CD14-positive monocyte (primary cell): ENCODE measurements at regions not wholly inside any gene's neighbourhood (a gene's known extent, or its start where the extent isn't known, plus 50 kb on each side); places are given as distances from the start of the nearest gene placed in this dataset.

ENCODE experiments used
- DNase-seq, 3 donors: peaks; one replicate each; pipeline ENCODE4 v3.0.0-alpha.2; 2011 to 2022
- H2AFZ ChIP-seq: 2 replicates; pipeline ENCODE4 v1.6.0; 2012; ENCODE audit warnings: mild to moderate bottlenecking, low read depth, low read length, inconsistent platforms; ENCODE audit not compliant: insufficient read depth, poor library complexity, severe bottlenecking
- H3K27ac ChIP-seq, 2 donors: 1 replicate in 1 of 2; 2 replicates in 1 of 2; pipeline ENCODE4 v1.5.1; 2012 to 2013; ENCODE audit warnings: low read length in 2 of 2, control low read depth in 1 of 2, inconsistent platforms in 1 of 2, low read depth in 1 of 2, mild to moderate bottlenecking in 1 of 2
- H3K27me3 ChIP-seq, 2 donors: one replicate each; pipeline versions ENCODE4 v1.6.0 to v1.6.1; 2011 to 2013; ENCODE audit warnings: low read length in 2 of 2; ENCODE audit not compliant: control insufficient read depth in 2 of 2, insufficient read depth in 2 of 2
- H3K36me3 ChIP-seq, 2 donors: replicated peaks in 1 of 2; 1 replicate in 1 of 2; 2 replicates in 1 of 2; pipeline versions ENCODE4 v1.5.1 to v1.6.1; 2012 to 2013; ENCODE audit warnings: low read length in 2 of 2, control low read depth in 1 of 2, inconsistent platforms in 1 of 2, mild to moderate bottlenecking in 1 of 2; ENCODE audit not compliant: insufficient read depth in 2 of 2, control insufficient read depth in 1 of 2
- H3K4me1 ChIP-seq, 2 donors: 1 replicate in 1 of 2; 2 replicates in 1 of 2; pipeline versions ENCODE4 v1.5.1 to v1.6.1; 2012 to 2013; ENCODE audit warnings: low read length in 2 of 2, control low read depth in 1 of 2, inconsistent platforms in 1 of 2, mild to moderate bottlenecking in 1 of 2, moderate library complexity in 1 of 2; ENCODE audit not compliant: insufficient read depth in 2 of 2, control insufficient read depth in 1 of 2
- H3K4me2 ChIP-seq: replicated peaks from 2 replicates; pipeline ENCODE3; 2012; ENCODE audit warnings: low read length, moderate library complexity, mild to moderate bottlenecking; ENCODE audit not compliant: poor library complexity, severe bottlenecking; ENCODE audit errors: extremely low read depth
- H3K4me3 ChIP-seq, 3 experiments: fragments of 200-600 bp in 1 of 3; sonication (generic) in 1 of 3; replicated peaks in 1 of 3; 1 replicate in 2 of 3; 2 replicates in 1 of 3; pipeline ENCODE4 v1.5.1; 2011 to 2013; ENCODE audit warnings: low read length in 3 of 3, mild to moderate bottlenecking in 3 of 3, control low read depth in 2 of 3, low read depth in 2 of 3, inconsistent platforms in 1 of 3, moderate library complexity in 1 of 3
- H3K79me2 ChIP-seq: 2 replicates; pipeline ENCODE4 v1.6.0; 2012; ENCODE audit warnings: mild to moderate bottlenecking, control low read depth, inconsistent platforms, low read length, moderate library complexity; ENCODE audit not compliant: insufficient read depth
- H3K9ac ChIP-seq: 2 replicates; pipeline ENCODE4 v1.6.0; 2017; ENCODE audit warnings: low read length, mild to moderate bottlenecking; ENCODE audit not compliant: insufficient read depth, poor library complexity, severe bottlenecking
- H3K9me3 ChIP-seq, 2 donors: replicated peaks in 1 of 2; 1 replicate in 1 of 2; 2 replicates in 1 of 2; pipeline versions ENCODE4 v1.5.1 to v1.6.1; 2012 to 2013; ENCODE audit warnings: low read length in 2 of 2, control low read depth in 1 of 2; ENCODE audit not compliant: control insufficient read depth in 1 of 2, insufficient read depth in 1 of 2
- H4K20me1 ChIP-seq: 2 replicates; pipeline ENCODE4 v1.6.0; 2012; ENCODE audit warnings: mild to moderate bottlenecking, low read length, control low read depth, moderate library complexity; ENCODE audit not compliant: insufficient read depth
- H3K27ac Mint-ChIP-seq, 7 donors: one replicate each; pipeline ENCODE4 v1.8.0; 2020; ENCODE audit warnings: mild to moderate bottlenecking in 7 of 7, mixed read lengths in 7 of 7, moderate library complexity in 6 of 7, inconsistent platforms in 2 of 7
- H3K27me3 Mint-ChIP-seq, 3 donors: one replicate each; pipeline ENCODE4 v1.8.0; 2021 to 2022; ENCODE audit warnings: low read depth in 3 of 3, mild to moderate bottlenecking in 3 of 3, mixed read lengths in 3 of 3, moderate library complexity in 3 of 3, inconsistent platforms in 1 of 3
- H3K36me3 Mint-ChIP-seq, 2 donors: one replicate each; pipeline ENCODE4 v1.8.0; 2020; ENCODE audit warnings: mixed read lengths in 2 of 2, inconsistent platforms in 1 of 2, mild to moderate bottlenecking in 1 of 2
- H3K4me1 Mint-ChIP-seq: one replicate; pipeline ENCODE4 v1.8.0; 2020; ENCODE audit warnings: mild to moderate bottlenecking, mixed read lengths
- H3K4me3 Mint-ChIP-seq, 2 donors: one replicate each; pipeline ENCODE4 v1.8.0; 2020; ENCODE audit warnings: mild to moderate bottlenecking in 2 of 2, mixed read lengths in 2 of 2, moderate library complexity in 1 of 2
- H3K9me3 Mint-ChIP-seq, 7 donors: one replicate each; pipeline ENCODE4 v1.8.0; 2020 to 2022; ENCODE audit warnings: mixed read lengths in 7 of 7, mild to moderate bottlenecking in 6 of 7, moderate library complexity in 6 of 7, inconsistent platforms in 2 of 7
- CTCF ChIP-seq: fragments of 200-600 bp; IDR thresholded peaks from one replicate; pipeline ENCODE4 v1.8.0; 2022; ENCODE audit warnings: antibody characterized with exemption, mild to moderate bottlenecking
- WGBS: methylation state at CpG from one replicate; pipeline ENCODE4 v1.1.5; 2013; ENCODE audit warnings: missing lambda C conversion rate; ENCODE audit not compliant: insufficient coverage; 5-methylcytosine and 5-hydroxymethylcytosine counted together
- intact Hi-C, 2 donors: fragments of 100-400 bp; cut with micrococcal nuclease; formaldehyde crosslinking; loops; one replicate each; pipeline versions ENCODE4 v1.15.0 to v1.15.1; 2023

DNA sequence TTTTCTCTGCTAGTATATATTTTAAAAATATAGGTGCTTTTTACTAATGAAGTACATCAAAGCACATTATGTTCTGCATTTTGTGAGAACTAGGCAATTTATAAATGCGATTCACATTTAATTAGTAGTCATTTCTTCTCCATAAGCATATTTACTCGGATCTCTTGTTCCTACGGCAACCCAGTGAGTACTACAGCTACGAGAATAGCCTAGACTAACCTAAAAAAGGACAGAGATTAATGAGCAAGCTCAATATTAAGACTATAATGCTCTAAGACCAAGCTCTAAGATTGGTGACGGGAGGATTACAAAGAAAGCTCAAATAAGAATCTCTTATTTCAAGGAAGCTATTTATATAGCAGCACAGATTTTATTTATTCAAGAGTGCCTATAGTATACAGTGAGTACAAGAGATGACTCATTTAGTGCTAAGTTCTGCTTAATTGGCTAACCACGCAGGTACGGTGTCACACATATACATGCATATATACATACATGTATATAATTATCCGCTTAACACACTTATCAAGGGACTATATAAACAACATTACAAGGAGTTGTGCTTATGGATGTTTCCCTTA is 364.7 kb downstream of the GPD2 start:
- H4K20me1 ChIP-seq = no peaks in the 10 kb centered on the region
- peaks cover 0 to 4% (median 2%) of the 10 kb centered on the region in 3 donors for H3K27me3 Mint-ChIP-seq
- H3K36me3 Mint-ChIP-seq = no peaks in the 10 kb centered on the region
- H3K4me3 Mint-ChIP-seq = no peak overlapping the region
- no peaks in the 10 kb centered on the region for H3K27me3 ChIP-seq
- H3K9me3 Mint-ChIP-seq = peaks cover 0 to 4% (median 0%) of the 10 kb centered on the region in 7 donors
- H3K36me3 ChIP-seq = no peaks in the 10 kb centered on the region
- no peaks in the 10 kb centered on the region for H3K4me1 Mint-ChIP-seq
- no peaks in the 10 kb centered on the region for H3K4me1 ChIP-seq
- no peak overlapping the region for H3K4me2 ChIP-seq
- no peak overlapping the region for H3K27ac Mint-ChIP-seq
- H3K4me3 ChIP-seq = no peak overlapping the region
- no peak overlapping the region for H2AFZ ChIP-seq
- WGBS = no CpG with 5 or more reads among the region's 8 CpGs
- TF ChIP-seq CTCF = no peak
- no peak overlapping the region for H3K27ac ChIP-seq
- DNase-seq = no peak
- intact Hi-C loops = no loop called here
- no peaks in the 10 kb centered on the region for H3K9me3 ChIP-seq
- H3K9ac ChIP-seq = no peak overlapping the region
- no peaks in the 10 kb centered on the region for H3K79me2 ChIP-seq

- WGBS = 22% methylated on average over 7 of the region's 10 CpGs
- no peak for TF ChIP-seq CTCF
- H2AFZ ChIP-seq = no peak overlapping the region
- H3K27me3 ChIP-seq = no peaks in the 10 kb centered on the region
- no peaks in the 10 kb centered on the region for H3K36me3 ChIP-seq
- Mint-ChIP-seq H3K4me1 (no peaks in the 10 kb centered on the region), H3K27me3 (peaks cover 0 to 4% (median 2%) of the 10 kb centered on the region in 3 donors), H3K9me3 (peaks cover 0 to 6% (median 2%) of the 10 kb centered on the region in 7 donors), H3K36me3 (no peaks in the 10 kb centered on the region), H3K27ac (no peak overlapping the region), H3K4me3 (no peak overlapping the region)
- no peaks in the 10 kb centered on the region for H3K9me3 ChIP-seq
- H3K4me3 ChIP-seq = no peak overlapping the region
- intact Hi-C loops = no loop called here
- DNase-seq = no peak
- H4K20me1 ChIP-seq = no peaks in the 10 kb centered on the region
- no peak overlapping the region for H3K9ac ChIP-seq
- H3K27ac ChIP-seq = no peak overlapping the region
- no peaks in the 10 kb centered on the region for H3K4me1 ChIP-seq
- no peak overlapping the region for H3K4me2 ChIP-seq
- no peaks in the 10 kb centered on the region for H3K79me2 ChIP-seq
Measured at GRCh38 chr2:156803243-156803642, 367.1 kb downstream of the GPD2 start.
